SU-DHL-6 (cell line): ENCODE measurements at regions not wholly inside any gene's neighbourhood (a gene's known extent, or its start where the extent isn't known, plus 50 kb on each side); places are given as distances from the start of the nearest gene placed in this dataset.

ENCODE experiments used
- H2AFZ ChIP-seq: fragments of 200-600 bp; sonication (generic); 2 replicates; pipeline ENCODE4 v1.6.1; 2014; ENCODE audit warnings: low read depth, mild to moderate bottlenecking, moderate library complexity, mixed read lengths, antibody characterized with exemption, low read length; ENCODE audit not compliant: severe bottlenecking
- H3F3A ChIP-seq: fragments of 200-600 bp; shearing (Covaris generic); 2 replicates; pipeline ENCODE4 v1.6.0; 2016; ENCODE audit warnings: antibody characterized with exemption, mild to moderate bottlenecking; ENCODE audit not compliant: insufficient read depth
- H3K27ac ChIP-seq: fragments of 200-600 bp; sonication (generic); 2 replicates; pipeline ENCODE4 v1.5.1; 2016; ENCODE audit warnings: low read depth, mild to moderate bottlenecking, low read length, moderate library complexity, mixed read lengths
- H3K27me3 ChIP-seq: fragments of 200-600 bp; sonication (generic), shearing (Covaris generic); 2 replicates; pipeline ENCODE4 v1.6.0; 2014; ENCODE audit warnings: mild to moderate bottlenecking, low read length
- H3K36me3 ChIP-seq: fragments of 200-600 bp; sonication (generic); 2 replicates; pipeline ENCODE4 v1.6.1; 2014; ENCODE audit warnings: mild to moderate bottlenecking, low read length, mixed read lengths
- H3K4me2 ChIP-seq: fragments of 300-600, 200-600 bp; shearing (Covaris generic), sonication (generic); 2 replicates; pipeline ENCODE4 v1.6.0; 2014; ENCODE audit warnings: low read length, low read depth, mild to moderate bottlenecking; ENCODE audit not compliant: poor library complexity, severe bottlenecking
- H3K4me3 ChIP-seq: fragments of 200-600 bp; sonication (generic); 2 replicates; pipeline ENCODE4 v1.5.1; 2014; ENCODE audit warnings: antibody characterized with exemption, low read length, mild to moderate bottlenecking, mixed read lengths; ENCODE audit not compliant: insufficient read depth, poor library complexity, severe bottlenecking
- H3K79me2 ChIP-seq: fragments of 200-600 bp; sonication (generic); 2 replicates; pipeline ENCODE4 v1.6.1; 2014; ENCODE audit warnings: mild to moderate bottlenecking, low read length, moderate library complexity; ENCODE audit not compliant: insufficient read depth
- H3K9ac ChIP-seq: fragments of 200-600 bp; sonication (generic); 2 replicates; pipeline ENCODE4 v1.7.0; 2014; ENCODE audit warnings: mild to moderate bottlenecking, low read length
- H3K9me2 ChIP-seq: fragments of 200-600 bp; sonication (generic); replicated peaks from 2 replicates; pipeline ENCODE4 v1.6.1; 2014; ENCODE audit warnings: low read length; ENCODE audit not compliant: insufficient read depth
- H3K9me3 ChIP-seq: fragments of 200-600 bp; sonication (generic); 2 replicates; pipeline ENCODE4 v1.6.1; 2014; ENCODE audit warnings: low read length, mixed read lengths; ENCODE audit not compliant: insufficient read depth
- H4K20me1 ChIP-seq: fragments of 200-600 bp; sonication (generic); 2 replicates; pipeline ENCODE4 v1.6.1; 2014; ENCODE audit warnings: low read depth, mild to moderate bottlenecking, antibody characterized with exemption, low read length, moderate library complexity, mixed read lengths
- EZH2phosphoT487 ChIP-seq: fragments of 200-600 bp; sonication (generic), shearing (Covaris generic); conservative IDR thresholded peaks from 2 replicates; pipeline ENCODE4 v1.6.1; 2018; ENCODE audit warnings: mild to moderate bottlenecking, antibody characterized with exemption, low read length, moderate library complexity, mixed read lengths
- TF ChIP-seq, protein P1 (sequence below): fragments of 200-600 bp; sonication (generic); IDR thresholded peaks from one replicate; pipeline ENCODE4 v1.5.1; 2017; ENCODE audit warnings: antibody characterized with exemption, mild to moderate bottlenecking, low read length, moderate library complexity; ENCODE audit not compliant: insufficient read depth, poor library complexity, severe bottlenecking

DNA sequence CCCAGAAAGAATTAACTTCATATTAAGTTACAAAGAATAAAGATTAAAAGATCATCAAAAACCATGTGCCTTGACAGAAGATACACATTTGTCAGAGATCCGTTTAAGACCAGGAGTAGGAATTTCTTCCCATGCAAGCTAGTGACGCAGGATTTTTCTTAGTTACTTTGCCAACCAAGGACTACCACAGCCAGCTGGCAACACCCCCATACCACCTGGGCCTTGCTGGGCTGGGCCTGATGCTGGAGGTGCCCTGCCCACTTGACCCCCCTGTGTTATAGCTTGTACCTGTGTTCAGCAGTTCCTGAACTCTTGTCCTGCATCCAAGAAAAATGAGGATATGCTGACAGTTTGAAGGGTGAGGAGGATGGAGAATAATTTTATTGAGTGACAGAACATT is 290.9 kb upstream of the SMC2 start:
- H3K9me2 ChIP-seq, result no peaks in the 10 kb centered on the region
- H4K20me1 ChIP-seq, result no peaks in the 10 kb centered on the region
- H3K36me3 ChIP-seq, result no peaks in the 10 kb centered on the region
- TF ChIP-seq, protein P1, sequence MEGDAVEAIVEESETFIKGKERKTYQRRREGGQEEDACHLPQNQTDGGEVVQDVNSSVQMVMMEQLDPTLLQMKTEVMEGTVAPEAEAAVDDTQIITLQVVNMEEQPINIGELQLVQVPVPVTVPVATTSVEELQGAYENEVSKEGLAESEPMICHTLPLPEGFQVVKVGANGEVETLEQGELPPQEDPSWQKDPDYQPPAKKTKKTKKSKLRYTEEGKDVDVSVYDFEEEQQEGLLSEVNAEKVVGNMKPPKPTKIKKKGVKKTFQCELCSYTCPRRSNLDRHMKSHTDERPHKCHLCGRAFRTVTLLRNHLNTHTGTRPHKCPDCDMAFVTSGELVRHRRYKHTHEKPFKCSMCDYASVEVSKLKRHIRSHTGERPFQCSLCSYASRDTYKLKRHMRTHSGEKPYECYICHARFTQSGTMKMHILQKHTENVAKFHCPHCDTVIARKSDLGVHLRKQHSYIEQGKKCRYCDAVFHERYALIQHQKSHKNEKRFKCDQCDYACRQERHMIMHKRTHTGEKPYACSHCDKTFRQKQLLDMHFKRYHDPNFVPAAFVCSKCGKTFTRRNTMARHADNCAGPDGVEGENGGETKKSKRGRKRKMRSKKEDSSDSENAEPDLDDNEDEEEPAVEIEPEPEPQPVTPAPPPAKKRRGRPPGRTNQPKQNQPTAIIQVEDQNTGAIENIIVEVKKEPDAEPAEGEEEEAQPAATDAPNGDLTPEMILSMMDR, result no peak
- TF ChIP-seq EZH2phosphoT487, result no peak
- no peak overlapping the region for H3K4me3 ChIP-seq
- H3K27ac ChIP-seq, result no peak overlapping the region
- no peak overlapping the region for H2AFZ ChIP-seq
- H3K27me3 ChIP-seq, result no peaks in the 10 kb centered on the region
- no peak overlapping the region for H3K9ac ChIP-seq
- no peaks in the 10 kb centered on the region for H3K79me2 ChIP-seq
- H3K9me3 ChIP-seq, result no peaks in the 10 kb centered on the region
- H3F3A ChIP-seq, result no peaks in the 10 kb centered on the region
- no peak overlapping the region for H3K4me2 ChIP-seq

DNA sequence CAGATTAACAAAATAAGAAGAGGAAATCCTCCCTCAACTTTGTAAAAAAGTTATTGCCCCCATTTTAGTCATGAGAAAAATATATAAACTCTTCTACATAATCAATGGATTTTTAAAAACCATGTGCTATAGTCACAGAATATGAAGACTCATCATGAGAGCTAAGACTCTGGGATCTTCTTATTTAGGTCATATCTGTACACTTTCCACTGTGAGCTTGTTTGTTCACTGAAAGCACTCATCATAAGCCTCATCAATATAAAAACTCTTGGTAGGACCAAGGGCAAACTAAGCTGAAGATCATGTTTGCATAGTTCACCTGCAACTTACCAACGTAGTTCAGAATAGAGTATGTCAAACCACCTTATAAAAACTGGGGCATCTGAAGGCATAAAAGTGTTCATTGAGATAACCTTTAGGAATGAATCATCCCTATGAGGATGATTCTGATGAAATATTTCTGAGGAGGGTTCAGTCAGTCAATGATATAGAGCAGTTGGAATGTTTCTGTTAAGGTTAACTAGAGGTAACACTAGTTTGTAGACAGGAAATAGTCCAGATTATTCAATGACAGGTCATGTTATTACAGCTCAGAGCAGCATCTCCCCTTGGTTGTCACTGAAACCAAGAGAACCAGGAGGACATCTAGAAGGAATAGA is 289.9 kb upstream of the SMC2 start:
- H3K79me2 ChIP-seq, result no peaks in the 10 kb centered on the region
- H2AFZ ChIP-seq, result no peak overlapping the region
- H3K9ac ChIP-seq, result no peak overlapping the region
- no peak overlapping the region for H3K4me3 ChIP-seq
- H3K36me3 ChIP-seq, result no peaks in the 10 kb centered on the region
- no peaks in the 10 kb centered on the region for H4K20me1 ChIP-seq
- H3K27me3 ChIP-seq, result no peaks in the 10 kb centered on the region
- no peaks in the 10 kb centered on the region for H3K9me2 ChIP-seq
- H3F3A ChIP-seq, result no peaks in the 10 kb centered on the region
- H3K4me2 ChIP-seq, result no peak overlapping the region
- H3K27ac ChIP-seq, result no peak overlapping the region
- TF ChIP-seq, protein P1, result no peak
- no peak for TF ChIP-seq EZH2phosphoT487
- H3K9me3 ChIP-seq, result no peaks in the 10 kb centered on the region

DNA sequence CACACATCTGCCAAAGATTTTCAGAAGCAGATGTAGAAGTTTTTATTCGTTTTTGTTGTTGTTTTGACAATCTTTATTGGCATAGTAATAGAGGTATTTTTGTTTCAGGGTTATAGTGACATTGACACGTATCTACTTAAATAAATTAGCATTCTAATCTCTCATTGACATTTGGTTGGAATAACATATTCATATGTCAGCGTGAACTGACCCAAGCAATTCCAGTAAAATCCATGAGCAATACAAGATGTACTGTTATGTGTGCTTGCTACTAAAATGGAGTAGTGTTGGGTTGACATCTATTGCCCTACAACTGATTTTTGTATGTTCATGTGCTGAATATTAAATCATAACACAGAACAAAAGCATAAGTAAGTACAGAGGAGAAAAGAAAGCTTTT is 284.4 kb upstream of the SMC2 start:
- no peak overlapping the region for H3K27ac ChIP-seq

DNA sequence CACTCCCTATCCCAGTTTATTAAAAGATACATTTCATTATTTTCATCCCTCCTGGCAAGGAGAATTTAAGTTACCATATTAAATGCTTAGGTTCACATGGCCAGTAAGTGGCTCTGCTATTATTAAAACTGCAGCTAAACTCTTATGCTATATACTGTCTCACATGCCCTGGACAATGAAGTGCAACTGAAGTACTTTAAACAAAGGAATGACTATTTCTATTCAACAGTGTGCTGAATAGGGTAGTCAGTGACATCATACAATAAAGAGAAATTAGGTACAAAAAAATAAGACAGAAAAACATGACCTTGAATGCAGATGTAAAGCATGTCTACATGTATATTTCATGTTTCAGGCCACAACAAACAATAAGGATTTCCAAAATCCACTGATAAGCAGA is 282.6 kb upstream of the SMC2 start:
- no peaks in the 10 kb centered on the region for H4K20me1 ChIP-seq
- no peaks in the 10 kb centered on the region for H3K79me2 ChIP-seq
- H3K9me2 ChIP-seq, result no peaks in the 10 kb centered on the region
- H3K9ac ChIP-seq, result no peak overlapping the region
- H3K4me3 ChIP-seq, result no peak overlapping the region
- no peaks in the 10 kb centered on the region for H3K9me3 ChIP-seq
- H3K36me3 ChIP-seq, result no peaks in the 10 kb centered on the region
- H3K27ac ChIP-seq, result no peak overlapping the region
- H3F3A ChIP-seq, result no peaks in the 10 kb centered on the region
- TF ChIP-seq, protein P1, result no peak
- TF ChIP-seq EZH2phosphoT487, result no peak
- H3K27me3 ChIP-seq, result no peaks in the 10 kb centered on the region
- H2AFZ ChIP-seq, result no peak overlapping the region
- H3K4me2 ChIP-seq, result no peak overlapping the region

More for the DNA sequence above, 284.4 kb upstream of the SMC2 start:
- Histone ChIP-seq H3K79me2 (no peaks in the 10 kb centered on the region), H3K4me2 (no peak overlapping the region), H3K27me3 (no peaks in the 10 kb centered on the region), H3K4me3 (no peak overlapping the region), H3K9me3 (no peaks in the 10 kb centered on the region), H3K36me3 (no peaks in the 10 kb centered on the region), H3K9ac (no peak overlapping the region), H4K20me1 (no peaks in the 10 kb centered on the region), H3F3A (no peaks in the 10 kb centered on the region), H2AFZ (no peak overlapping the region), H3K9me2 (no peaks in the 10 kb centered on the region)
- TF ChIP-seq EZH2phosphoT487, result no peak
